Stimulated activated naive CD8-positive, alpha-beta T cell treated with anti-CD3 and anti-CD28 coated beads, Interleukin-15, amount 100 ng/mL, for 72 hours (primary cell): ENCODE measurements at regions not wholly inside any gene's neighbourhood (a gene's known extent, or its start where the extent isn't known, plus 50 kb on each side); places are given as distances from the start of the nearest gene placed in this dataset.

ENCODE experiments used
- ATAC-seq: fragments of 150-1000 bp; cut with Tn5 transposase; 2 replicates; pipeline ENCODE4 v1.10.0; 2021; ENCODE audit warnings: mild to moderate bottlenecking, moderate library complexity
- DNase-seq, 2 donors: peaks; one replicate each; pipeline ENCODE4 v3.0.0; 2021 to 2022
- H3K27ac Mint-ChIP-seq, 2 donors: one replicate each; pipeline ENCODE4 v1.8.0; 2022; ENCODE audit warnings: mild to moderate bottlenecking in 2 of 2, mixed read lengths in 2 of 2, moderate library complexity in 2 of 2
- H3K27me3 Mint-ChIP-seq: one replicate; pipeline ENCODE4 v1.8.0; 2022; ENCODE audit warnings: mixed read lengths
- H3K4me1 Mint-ChIP-seq: one replicate; pipeline ENCODE4 v1.8.0; 2022; ENCODE audit warnings: mild to moderate bottlenecking, mixed read lengths
- H3K4me3 Mint-ChIP-seq, 2 donors: one replicate each; pipeline ENCODE4 v1.8.0; 2022; ENCODE audit warnings: mild to moderate bottlenecking in 2 of 2, mixed read lengths in 2 of 2, moderate library complexity in 1 of 2
- H3K9me3 Mint-ChIP-seq, 2 donors: one replicate each; pipeline ENCODE4 v1.8.0; 2022; ENCODE audit warnings: mixed read lengths in 2 of 2

DNA sequence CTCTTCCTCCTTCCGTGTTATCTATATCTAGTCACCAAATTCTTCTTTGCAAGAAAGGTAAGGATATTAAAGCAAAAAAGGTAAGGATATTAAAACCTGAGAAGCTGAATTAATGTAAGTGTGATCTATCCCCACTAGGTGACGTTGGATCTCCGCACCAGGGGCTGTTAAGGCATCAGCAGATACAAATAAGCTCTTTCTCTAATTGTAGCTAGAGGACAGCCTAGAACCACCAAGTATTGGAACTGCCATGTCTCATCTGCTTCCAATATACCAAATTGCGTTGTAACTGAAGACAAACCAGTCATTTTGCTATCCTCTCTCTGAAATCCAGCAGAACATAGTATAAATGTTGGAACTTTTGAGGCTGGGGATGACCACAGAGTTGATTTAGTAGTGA, 471.2 kb upstream of the TGFBR2 start:
- no peaks in the 10 kb centered on the region for H3K27me3 Mint-ChIP-seq
- peaks cover 0 to 16% of the 10 kb centered on the region in 2 donors for H3K9me3 Mint-ChIP-seq
- no peak overlapping the region for H3K27ac Mint-ChIP-seq
- ATAC-seq (no peak), DNase-seq (no peak)
- H3K4me1 Mint-ChIP-seq: no peaks in the 10 kb centered on the region
- H3K4me3 Mint-ChIP-seq: no peak overlapping the region

DNA sequence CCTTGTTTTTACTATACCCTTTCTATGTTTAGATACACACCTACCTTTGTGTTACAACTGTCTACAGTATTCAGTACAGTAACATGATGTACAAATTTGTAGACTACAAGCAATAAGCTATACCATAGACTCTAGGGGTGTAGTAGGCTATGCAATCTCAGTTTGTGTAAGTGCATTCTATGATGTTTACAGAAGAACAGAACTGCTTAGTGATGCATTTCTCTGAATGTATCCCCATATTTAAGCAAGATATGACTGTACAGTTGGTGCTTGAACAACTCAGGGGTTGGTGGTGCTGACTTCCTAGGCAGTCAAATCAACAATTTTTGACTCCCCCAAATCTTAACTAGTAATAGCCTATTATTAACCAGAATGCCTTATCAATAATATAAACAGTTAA, 467.1 kb upstream of the TGFBR2 start:
- Mint-ChIP-seq H3K9me3 (peaks cover 0 to 8% of the 10 kb centered on the region in 2 donors), H3K4me1 (no peaks in the 10 kb centered on the region), H3K27ac (no peak overlapping the region), H3K4me3 (no peak overlapping the region), H3K27me3 (no peaks in the 10 kb centered on the region)
- DNase-seq (no peak), ATAC-seq (no peak)

DNA sequence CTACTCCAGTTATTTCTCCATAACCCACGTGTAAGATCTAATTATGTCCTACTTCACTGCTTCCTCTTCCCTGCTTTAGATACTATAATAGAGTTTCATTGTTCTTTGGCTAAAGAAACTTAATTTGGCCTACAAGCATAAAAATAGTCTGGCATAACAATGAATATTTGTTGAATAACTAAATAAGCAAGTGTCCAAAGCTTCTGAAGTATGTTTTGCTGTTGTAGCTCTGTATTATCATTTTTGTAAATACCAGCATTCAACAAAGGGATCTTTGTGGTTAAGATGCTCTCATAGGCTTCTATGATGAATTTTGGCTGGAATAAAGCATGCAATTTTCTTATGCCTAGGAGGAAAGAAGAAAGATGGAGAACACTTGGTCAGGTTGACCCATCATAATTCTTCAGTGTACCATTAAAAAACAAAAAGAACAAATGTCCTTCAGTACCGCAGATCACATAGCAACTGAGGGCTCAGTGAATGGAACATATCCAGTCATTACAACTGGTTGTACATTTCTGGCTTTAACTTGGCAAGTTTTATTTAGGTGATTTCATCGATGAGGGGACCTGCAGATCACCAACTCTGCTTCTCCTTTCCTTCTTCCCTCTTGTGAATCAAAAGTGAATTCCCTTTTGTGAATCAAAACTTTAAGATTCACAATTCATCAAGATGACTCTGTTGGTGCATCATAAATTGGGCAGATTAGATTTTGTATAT, 465.9 kb upstream of the TGFBR2 start:
- ATAC-seq (no peak), DNase-seq (no peak)
- H3K4me3 Mint-ChIP-seq: no peak overlapping the region
- H3K9me3 Mint-ChIP-seq: peaks cover 0 to 8% of the 10 kb centered on the region in 2 donors
- H3K27me3 Mint-ChIP-seq: no peaks in the 10 kb centered on the region
- H3K4me1 Mint-ChIP-seq: no peaks in the 10 kb centered on the region
- H3K27ac Mint-ChIP-seq: no peak overlapping the region

DNA sequence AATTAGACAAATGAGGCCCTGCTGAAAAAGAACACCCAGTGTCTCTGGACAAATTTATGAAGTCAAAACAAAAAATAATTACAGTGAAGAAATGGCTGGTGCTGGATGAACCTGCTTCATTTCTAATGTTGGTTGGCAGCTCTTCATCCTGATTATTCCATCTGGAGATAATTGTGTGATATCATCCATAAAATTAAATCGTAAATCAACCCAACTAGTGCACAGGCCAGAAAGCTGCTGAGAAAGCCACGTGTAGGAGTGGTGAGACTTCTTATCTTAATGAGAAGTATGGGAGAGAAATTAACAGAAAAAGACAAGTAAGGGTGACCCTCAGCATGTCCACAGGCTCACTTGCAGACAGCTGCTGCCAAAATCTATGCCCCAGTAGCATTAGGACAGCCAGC, 465.2 kb upstream of the TGFBR2 start:
- no peaks in the 10 kb centered on the region for H3K4me1 Mint-ChIP-seq
- H3K9me3 Mint-ChIP-seq: peaks cover 0 to 5% of the 10 kb centered on the region in 2 donors
- no peaks in the 10 kb centered on the region for H3K27me3 Mint-ChIP-seq
- ATAC-seq: no peak
- DNase-seq: no peak
- no peak overlapping the region for H3K4me3 Mint-ChIP-seq
- H3K27ac Mint-ChIP-seq: no peak overlapping the region

DNA sequence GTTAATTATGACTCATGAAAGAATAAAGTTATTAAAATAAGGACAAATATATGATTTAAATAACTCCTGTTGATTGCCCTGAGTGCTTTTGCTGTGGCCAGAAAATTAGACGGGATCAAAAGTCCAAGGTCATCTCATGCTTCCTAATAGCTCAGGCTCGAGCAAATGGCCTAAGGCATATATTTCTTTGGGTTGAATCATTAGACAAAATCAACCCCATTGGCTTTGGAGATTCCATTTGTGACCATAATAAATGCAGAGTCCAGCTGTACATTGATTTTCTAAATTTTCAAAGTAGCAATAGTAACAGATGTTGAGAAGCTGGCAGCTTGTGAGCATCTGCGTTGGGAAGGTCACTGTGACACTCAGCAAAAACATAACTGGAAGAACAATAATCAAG, 464.5 kb upstream of the TGFBR2 start:
- no peak overlapping the region for H3K27ac Mint-ChIP-seq
- no peaks in the 10 kb centered on the region for H3K27me3 Mint-ChIP-seq
- no peaks in the 10 kb centered on the region for H3K9me3 Mint-ChIP-seq
- DNase-seq: no peak
- ATAC-seq: no peak
- no peak overlapping the region for H3K4me3 Mint-ChIP-seq
- no peaks in the 10 kb centered on the region for H3K4me1 Mint-ChIP-seq

DNA sequence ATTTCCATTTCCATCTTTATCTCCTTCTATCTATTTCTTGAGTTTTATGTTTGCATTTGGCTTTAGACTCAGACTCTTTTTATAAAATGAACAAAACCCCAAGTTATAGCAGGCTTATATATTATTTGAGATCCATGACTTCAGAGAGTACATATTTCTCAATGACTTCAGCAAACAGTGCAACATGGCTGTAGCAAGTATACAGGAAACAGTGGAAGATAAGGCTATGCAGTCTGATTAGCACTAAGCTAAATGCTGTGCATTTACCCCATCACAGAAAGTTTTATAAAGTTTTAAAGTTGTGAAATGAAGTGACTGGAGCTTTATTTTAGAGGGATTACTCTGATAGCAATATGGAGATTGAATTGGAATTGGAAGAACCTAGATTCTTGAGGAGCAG, 463.5 kb upstream of the TGFBR2 start:
- Mint-ChIP-seq H3K4me3 (no peak overlapping the region), H3K27ac (no peak overlapping the region), H3K9me3 (no peaks in the 10 kb centered on the region), H3K4me1 (no peaks in the 10 kb centered on the region), H3K27me3 (no peaks in the 10 kb centered on the region)
- ATAC-seq (no peak), DNase-seq (no peak)

DNA sequence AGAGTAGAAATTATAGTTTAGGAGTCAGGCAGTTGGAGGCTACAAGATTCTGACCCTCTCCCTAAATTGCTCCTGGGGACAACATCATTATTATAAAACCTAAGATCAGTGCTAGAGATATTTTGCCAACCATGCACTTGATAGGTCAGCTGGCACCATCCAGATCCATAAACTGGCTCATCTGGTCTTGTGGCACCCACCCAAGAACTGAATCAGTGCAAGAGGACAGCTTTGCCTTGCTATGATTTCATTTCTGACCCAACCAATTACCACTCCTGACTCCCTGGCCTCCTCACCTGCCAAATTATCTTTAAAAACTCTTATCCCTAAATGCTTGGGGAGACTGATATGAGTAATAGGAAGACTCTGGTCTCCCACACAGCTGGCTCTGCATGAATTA, 461.1 kb upstream of the TGFBR2 start:
- ATAC-seq (no peak), DNase-seq (no peak)
- no peak overlapping the region for H3K4me3 Mint-ChIP-seq
- no peaks in the 10 kb centered on the region for H3K27me3 Mint-ChIP-seq
- H3K27ac Mint-ChIP-seq: no peak overlapping the region
- H3K4me1 Mint-ChIP-seq: no peaks in the 10 kb centered on the region
- H3K9me3 Mint-ChIP-seq: no peaks in the 10 kb centered on the region

DNA sequence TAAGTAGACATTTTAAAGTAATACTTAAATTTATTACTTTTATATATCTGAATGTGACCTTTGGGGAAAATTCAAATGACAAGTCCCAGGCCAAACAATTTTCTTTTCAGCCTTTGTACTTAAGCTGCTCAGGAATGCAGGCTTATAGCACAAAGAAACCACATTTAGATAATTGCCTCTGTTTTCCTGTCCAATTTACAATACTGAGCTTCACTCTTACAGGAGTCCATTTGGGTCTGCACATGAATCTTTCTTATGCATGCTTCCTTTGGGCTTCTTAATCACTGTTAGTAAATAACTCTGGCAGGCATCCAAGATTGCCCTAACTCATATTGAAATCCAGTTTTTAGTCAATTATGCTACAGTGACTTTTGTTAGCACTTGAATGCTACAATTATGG, 459.4 kb upstream of the TGFBR2 start:
- H3K4me1 Mint-ChIP-seq: no peaks in the 10 kb centered on the region
- no peak overlapping the region for H3K4me3 Mint-ChIP-seq
- H3K9me3 Mint-ChIP-seq: no peaks in the 10 kb centered on the region
- no peak for ATAC-seq
- DNase-seq: no peak
- H3K27ac Mint-ChIP-seq: no peak overlapping the region
- H3K27me3 Mint-ChIP-seq: no peaks in the 10 kb centered on the region

DNA sequence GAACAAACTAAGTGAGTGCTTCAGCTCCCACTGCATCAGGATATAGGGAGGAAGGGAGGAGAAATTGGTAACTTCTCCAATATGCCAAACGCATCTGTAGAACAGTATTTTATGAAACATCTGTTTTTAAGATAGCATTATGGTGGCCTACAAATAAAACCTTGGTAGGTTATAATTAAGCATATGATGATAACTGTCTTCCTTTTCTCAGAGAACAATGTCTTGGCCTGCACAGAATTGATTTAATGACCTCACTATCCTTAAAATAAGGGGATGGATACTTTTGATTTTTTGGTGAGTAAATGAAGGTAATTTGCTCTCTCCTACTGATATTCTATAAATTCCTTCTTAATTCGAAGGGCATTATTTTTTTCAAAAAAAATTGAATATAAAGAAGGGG, 451.5 kb upstream of the TGFBR2 start:
- H3K9me3 Mint-ChIP-seq: no peaks in the 10 kb centered on the region
- no peak for ATAC-seq
- H3K27ac Mint-ChIP-seq: no peak overlapping the region
- H3K27me3 Mint-ChIP-seq: no peaks in the 10 kb centered on the region
- H3K4me3 Mint-ChIP-seq: no peak overlapping the region
- no peak for DNase-seq
- no peaks in the 10 kb centered on the region for H3K4me1 Mint-ChIP-seq

DNA sequence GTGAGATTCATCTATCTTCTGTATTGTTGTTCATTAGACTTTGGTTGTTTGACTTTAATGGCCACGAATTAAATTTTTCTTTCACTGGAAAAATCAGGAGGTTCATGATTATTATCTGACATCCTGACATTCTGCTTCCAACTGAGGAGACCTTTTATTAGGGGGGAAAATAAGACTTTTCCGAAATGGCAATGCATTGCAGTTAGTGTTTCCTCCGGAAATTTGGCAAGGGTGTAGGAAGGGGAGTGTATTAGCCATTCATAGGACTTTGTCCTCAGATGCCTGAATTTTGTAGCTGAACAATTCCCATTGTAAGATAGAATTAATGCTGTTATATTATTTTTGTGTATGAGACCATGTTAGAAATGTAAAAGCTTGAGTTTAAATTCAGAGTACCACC, 450.6 kb upstream of the TGFBR2 start:
- no peak for DNase-seq
- no peak for ATAC-seq
- Mint-ChIP-seq H3K27me3 (no peaks in the 10 kb centered on the region), H3K4me1 (no peaks in the 10 kb centered on the region), H3K4me3 (no peak overlapping the region), H3K27ac (no peak overlapping the region), H3K9me3 (no peaks in the 10 kb centered on the region)

DNA sequence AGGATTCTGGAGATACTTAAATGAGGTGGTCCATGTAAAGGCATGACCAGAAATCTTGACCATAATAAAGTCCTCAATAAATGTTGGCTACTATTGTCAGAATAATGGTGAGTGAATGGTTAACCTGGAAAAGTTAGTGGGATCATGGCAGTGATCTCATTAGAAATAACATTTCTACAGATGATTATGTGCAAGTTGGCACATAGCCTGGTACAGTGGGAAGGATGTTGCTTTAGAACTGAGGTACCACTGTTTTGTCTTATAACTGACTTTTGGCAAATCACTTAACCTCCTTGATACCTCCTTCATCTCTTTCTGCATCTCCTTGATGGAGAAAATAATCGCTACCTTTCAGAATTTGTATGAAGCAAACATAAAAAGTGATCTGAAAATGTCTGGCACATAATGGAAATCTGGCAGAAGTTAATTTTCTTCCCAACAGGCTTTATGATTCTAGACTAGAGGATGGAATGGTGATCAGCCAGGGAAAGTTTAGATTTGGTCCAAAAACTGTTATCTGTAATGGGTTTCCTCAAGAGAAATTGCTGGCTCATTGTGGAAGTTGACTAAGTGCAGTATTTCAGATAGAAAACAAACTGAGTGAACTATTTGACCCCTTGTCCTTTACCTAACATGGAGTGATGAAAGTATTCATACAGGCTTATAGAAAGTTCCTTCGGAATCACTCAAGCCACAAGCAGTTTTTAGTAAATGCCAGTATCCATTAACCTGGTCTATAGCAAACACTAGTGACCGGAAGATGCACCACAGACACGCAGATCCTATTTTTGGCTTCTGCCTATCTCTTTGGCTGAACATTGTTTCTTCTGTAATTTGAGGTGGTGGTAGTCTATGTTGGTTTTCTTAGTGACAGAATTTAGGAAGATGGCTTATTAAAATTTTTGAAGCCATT, 449.6 kb upstream of the TGFBR2 start:
- H3K27me3 Mint-ChIP-seq: no peaks in the 10 kb centered on the region

DNA sequence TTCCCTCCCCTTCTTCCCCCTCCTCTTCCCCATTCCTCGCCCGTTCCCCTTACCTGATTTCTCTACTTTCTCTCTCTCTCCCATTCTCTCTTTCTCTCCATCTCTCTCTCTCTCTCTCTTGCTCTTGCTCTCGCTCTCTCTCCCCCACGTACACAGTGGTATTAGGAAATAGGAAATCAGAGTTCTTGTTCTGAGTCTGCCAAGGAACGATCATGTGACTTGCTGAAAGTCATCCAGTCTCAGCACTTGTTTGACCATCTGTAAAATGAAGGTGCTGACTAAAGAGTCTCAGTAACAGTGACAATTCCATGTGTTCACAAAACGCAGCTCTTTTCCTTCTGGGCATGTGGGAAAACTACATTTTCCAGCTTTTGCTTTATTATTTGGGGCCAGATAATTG, 445.0 kb upstream of the TGFBR2 start:
- peaks cover 5 to 13% of the 10 kb centered on the region in 2 donors for H3K9me3 Mint-ChIP-seq
- ATAC-seq (no peak), DNase-seq (no peak)
- no peaks in the 10 kb centered on the region for H3K27me3 Mint-ChIP-seq
- H3K4me3 Mint-ChIP-seq: no peak overlapping the region
- no peaks in the 10 kb centered on the region for H3K4me1 Mint-ChIP-seq
- no peak overlapping the region for H3K27ac Mint-ChIP-seq

More for the DNA sequence above, 449.6 kb upstream of the TGFBR2 start:
- DNase-seq (no peak), ATAC-seq (no peak)
- H3K9me3 Mint-ChIP-seq: no peaks in the 10 kb centered on the region
- no peak overlapping the region for H3K4me3 Mint-ChIP-seq
- H3K4me1 Mint-ChIP-seq: no peaks in the 10 kb centered on the region
- H3K27ac Mint-ChIP-seq: no peak overlapping the region

DNA sequence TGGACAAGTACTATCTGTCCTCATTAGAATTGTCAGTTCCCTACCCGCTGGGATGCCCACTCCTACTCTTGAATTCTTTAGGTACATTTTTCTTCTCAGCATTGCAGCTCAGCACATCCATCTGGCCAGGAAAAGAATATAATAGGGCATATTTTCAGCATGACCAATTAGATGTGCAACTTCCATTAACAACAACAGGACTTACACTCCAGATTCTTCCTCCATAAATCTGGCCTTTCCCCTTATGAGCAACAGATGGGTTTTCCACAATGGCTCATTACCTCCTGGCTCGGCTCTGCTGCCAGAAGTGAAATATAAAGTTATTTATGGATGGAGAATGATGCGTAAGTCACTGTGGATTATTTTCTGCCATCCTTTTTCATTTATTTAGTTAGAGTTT, 443.8 kb upstream of the TGFBR2 start:
- no peak overlapping the region for H3K4me3 Mint-ChIP-seq
- H3K27me3 Mint-ChIP-seq: no peaks in the 10 kb centered on the region
- H3K4me1 Mint-ChIP-seq: no peaks in the 10 kb centered on the region
- peaks cover 5 to 13% of the 10 kb centered on the region in 2 donors for H3K9me3 Mint-ChIP-seq
- ATAC-seq (no peak), DNase-seq (no peak)
- no peak overlapping the region for H3K27ac Mint-ChIP-seq

DNA sequence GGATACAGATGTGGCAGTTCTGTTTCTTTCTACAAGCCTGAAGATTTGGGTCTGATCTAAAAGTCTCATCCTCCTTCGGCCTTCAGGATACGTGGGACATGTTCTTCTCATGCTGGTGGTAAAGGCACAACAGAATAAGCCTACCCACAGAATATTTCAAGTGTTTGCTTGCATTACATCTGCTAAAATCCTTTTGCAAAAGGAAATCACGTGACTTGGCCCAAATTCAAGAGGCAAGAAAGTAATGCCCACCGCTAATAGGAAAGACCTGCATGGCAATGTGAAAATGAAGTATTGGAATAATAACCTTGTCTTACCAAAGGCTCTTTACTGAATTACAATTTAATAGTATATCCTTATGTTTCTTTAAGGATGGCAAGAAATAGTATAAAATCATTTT, 439.9 kb upstream of the TGFBR2 start:
- ATAC-seq (no peak), DNase-seq (no peak)
- no peak overlapping the region for H3K27ac Mint-ChIP-seq
- no peak overlapping the region for H3K4me3 Mint-ChIP-seq
- peaks cover 5 to 13% of the 10 kb centered on the region in 2 donors for H3K9me3 Mint-ChIP-seq
- H3K4me1 Mint-ChIP-seq: no peaks in the 10 kb centered on the region
- peaks cover 5% of the 10 kb centered on the region for H3K27me3 Mint-ChIP-seq

DNA sequence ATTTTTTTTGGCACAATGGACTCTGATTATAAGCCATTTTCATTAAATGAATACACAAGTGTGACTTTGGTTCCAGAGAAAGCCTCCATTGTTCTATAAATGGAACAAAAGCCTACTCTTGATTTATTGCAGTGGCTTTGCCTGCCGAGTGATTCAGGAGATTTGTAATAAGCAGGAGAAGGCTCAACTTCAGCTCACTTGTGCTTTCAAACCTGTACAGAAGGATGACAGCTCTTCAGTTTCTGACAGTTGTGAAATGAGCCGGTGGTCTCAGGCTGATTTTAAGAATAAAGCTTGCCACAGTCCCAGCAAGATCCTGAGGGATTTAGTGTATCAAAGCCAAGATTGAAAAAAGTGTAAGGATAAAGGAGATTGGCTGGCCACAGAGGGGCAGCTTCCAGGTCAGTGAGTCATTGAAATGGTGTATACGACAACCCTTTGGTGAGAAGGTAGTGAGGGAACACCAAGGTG, 438.8 kb upstream of the TGFBR2 start:
- no peak overlapping the region for H3K4me3 Mint-ChIP-seq
- no peak for DNase-seq
- ATAC-seq: no peak
- H3K27me3 Mint-ChIP-seq: peaks cover 7% of the 10 kb centered on the region
- no peaks in the 10 kb centered on the region for H3K4me1 Mint-ChIP-seq
- no peak overlapping the region for H3K27ac Mint-ChIP-seq
- peaks cover 5 to 13% of the 10 kb centered on the region in 2 donors for H3K9me3 Mint-ChIP-seq

DNA sequence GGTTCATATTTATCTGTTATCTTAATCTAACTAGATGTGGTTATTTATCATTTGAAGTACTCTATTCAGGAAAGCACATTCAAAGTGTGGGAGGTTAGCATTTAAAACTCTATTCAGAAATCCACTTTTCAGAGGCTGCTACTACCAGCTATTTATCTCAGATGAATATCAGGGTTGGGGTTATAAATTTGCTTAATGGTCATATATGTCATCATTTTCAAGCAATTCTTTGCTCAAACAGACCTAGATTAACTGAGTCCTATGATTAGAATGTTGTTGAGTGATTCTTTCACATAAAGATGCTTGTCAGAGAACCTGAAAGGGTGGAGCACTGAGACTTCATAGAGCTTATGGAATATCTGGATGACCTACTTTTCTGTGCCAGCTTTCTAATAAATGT, 436.9 kb upstream of the TGFBR2 start:
- Mint-ChIP-seq H3K4me1 (no peaks in the 10 kb centered on the region), H3K9me3 (peaks cover 5 to 8% of the 10 kb centered on the region in 2 donors), H3K4me3 (no peak overlapping the region), H3K27me3 (peaks cover 7% of the 10 kb centered on the region), H3K27ac (no peak overlapping the region)
- no peak for ATAC-seq
- DNase-seq: no peak
